Endothelial cell of umbilical vein (primary cell): ENCODE measurements at regions not wholly inside any gene's neighbourhood (a gene's known extent, or its start where the extent isn't known, plus 50 kb on each side); places are given as distances from the start of the nearest gene placed in this dataset.

Source experiments
- BruUV-seq: library from RNA; stranded (reverse); fragments of 400-500 nt; replicated peaks from 2 replicates; lab custom pipeline; 2021; lab: Mats Ljungman, UMichigan
- CTCF ChIA-PET: fragments of 300-600, 350-600 bp; sonication (Branson Sonifier 250); formaldehyde crosslinking; loops from one replicate; lab custom pipeline; 2021; ENCODE audit warnings: antibody characterized with exemption, inconsistent platforms; lab: Charles Lee
- POLR2A ChIA-PET: fragments of 300-600, 350-600 bp; sonication (Branson Sonifier 250); formaldehyde crosslinking; loops from one replicate; lab custom pipeline; 2021; ENCODE audit warnings: antibody characterized with exemption, inconsistent platforms; lab: Charles Lee
- DNase-seq: peaks from one replicate; pipeline ENCODE4 v3.0.0-alpha.2; 2011; ENCODE audit warnings: low read depth, low spot score
- FAIRE-seq: peaks from 2 replicates; lab custom pipeline; 2011; peaks lifted over from hg19 to GRCh38; lab: Jason Lieb, UNC
- H2AFZ ChIP-seq: 2 replicates; pipeline ENCODE4 v1.6.0; 2012; ENCODE audit warnings: low read depth, low read length, control low read depth, inconsistent platforms
- H3K27ac ChIP-seq: 2 replicates; pipeline ENCODE4 v1.5.1; 2011; ENCODE audit warnings: low read depth, mild to moderate bottlenecking, control low read depth, low read length, moderate library complexity; ENCODE audit not compliant: insufficient read depth
- H3K27me3 ChIP-seq, 2 experiments: 2 replicates each; pipeline versions ENCODE4 v1.6.0 to v1.6.1; 2011; ENCODE audit warnings: low read length in 2 of 2, mixed read lengths in 1 of 2; ENCODE audit not compliant: control insufficient read depth in 2 of 2, insufficient read depth in 2 of 2
- H3K36me3 ChIP-seq, 2 experiments: 2 replicates in 1 of 2; 3 replicates in 1 of 2; pipeline ENCODE4 v1.5.1; 2011; ENCODE audit warnings: low read length in 2 of 2, mild to moderate bottlenecking in 1 of 2, moderate library complexity in 1 of 2; ENCODE audit not compliant: control insufficient read depth in 2 of 2, insufficient read depth in 2 of 2; ENCODE audit errors: extremely low read depth in 1 of 2
- H3K4me1 ChIP-seq: 3 replicates; pipeline ENCODE4 v1.5.1; 2011; ENCODE audit warnings: mild to moderate bottlenecking, low read length; ENCODE audit not compliant: control insufficient read depth, insufficient read depth; ENCODE audit errors: extremely low read depth
- H3K4me2 ChIP-seq: 2 replicates; pipeline ENCODE4 v1.6.1; 2011; ENCODE audit warnings: low read length, control low read depth, mixed read lengths; ENCODE audit not compliant: insufficient read depth
- H3K4me3 ChIP-seq, 3 experiments: fragments of 200-600 bp in 1 of 3; sonication (generic), shearing (Covaris generic) in 1 of 3; replicated peaks in 1 of 3; 2 replicates each; pipeline ENCODE4 v1.5.1; 2011 to 2016; ENCODE audit warnings: control low read depth in 3 of 3, low read length in 3 of 3, mild to moderate bottlenecking in 2 of 3, inconsistent platforms in 1 of 3, low read depth in 1 of 3, moderate library complexity in 1 of 3; ENCODE audit not compliant: insufficient read depth in 1 of 3
- H3K79me2 ChIP-seq: 2 replicates; pipeline ENCODE4 v1.6.0; 2012; ENCODE audit warnings: low read length, inconsistent platforms; ENCODE audit not compliant: control insufficient read depth, insufficient read depth
- H3K9ac ChIP-seq: replicated peaks from 2 replicates; pipeline ENCODE3; 2011; ENCODE audit warnings: low read length, control low read depth; ENCODE audit not compliant: insufficient read depth; ENCODE audit errors: extremely low read depth
- H3K9me1 ChIP-seq: replicated peaks from 3 replicates; pipeline ENCODE4 v1.6.0; 2011; ENCODE audit warnings: mild to moderate bottlenecking, low read length; ENCODE audit not compliant: control insufficient read depth, insufficient read depth; ENCODE audit errors: extremely low read depth
- H3K9me3 ChIP-seq: replicated peaks from 2 replicates; pipeline ENCODE4 v1.5.1; 2012; ENCODE audit warnings: low read length, inconsistent platforms; ENCODE audit not compliant: control insufficient read depth, insufficient read depth
- H4K20me1 ChIP-seq: replicated peaks from 2 replicates; pipeline ENCODE3; 2011; ENCODE audit warnings: mild to moderate bottlenecking, low read length; ENCODE audit not compliant: control insufficient read depth, insufficient read depth; ENCODE audit errors: extremely low read depth
- EZH2 ChIP-seq: IDR thresholded peaks from 2 replicates; pipeline ENCODE4 v1.6.1; 2012; ENCODE audit warnings: borderline replicate concordance, low read depth, mild to moderate bottlenecking, moderate library complexity, low read length, inconsistent platforms; ENCODE audit not compliant: severe bottlenecking
- FOS ChIP-seq: IDR thresholded peaks from 2 replicates; pipeline ENCODE4 v1.6.1; 2011; ENCODE audit warnings: mild to moderate bottlenecking, low read length, moderate library complexity, borderline replicate concordance; ENCODE audit not compliant: insufficient read depth
- GATA2 ChIP-seq: IDR thresholded peaks from 2 replicates; pipeline ENCODE4 v1.7.0; 2011; ENCODE audit warnings: low read depth, mild to moderate bottlenecking, moderate library complexity, mixed read lengths, low read length; ENCODE audit not compliant: insufficient read length, insufficient read depth
- JUN ChIP-seq: IDR thresholded peaks from 2 replicates; pipeline ENCODE4 v1.6.1; 2011; ENCODE audit warnings: borderline replicate concordance, low read depth; ENCODE audit not compliant: insufficient read length, insufficient read depth
- MYC ChIP-seq: IDR thresholded peaks from one replicate; pipeline ENCODE4 v1.6.1; 2011; ENCODE audit warnings: mild to moderate bottlenecking, low read depth, low read length
- POLR2A ChIP-seq: IDR thresholded peaks from 2 replicates; pipeline ENCODE4 v1.6.1; 2012; ENCODE audit warnings: low read depth, mild to moderate bottlenecking, control low read depth, low read length
- POLR2AphosphoS5 ChIP-seq: IDR thresholded peaks from 2 replicates; pipeline ENCODE4 v1.6.1; 2012; ENCODE audit warnings: low read depth, mild to moderate bottlenecking, control low read depth, low read length, moderate library complexity; ENCODE audit not compliant: insufficient read depth
- dilution Hi-C: fragments of 300-500 bp; cut with MboI; formaldehyde crosslinking; loops from one replicate; pipeline ENCODE4 v1.15.0; 2019; ENCODE audit warnings: low sequenced_read_pairs; ENCODE audit not compliant: extremely low pct_ligation_motif_present
- intact Hi-C: fragments of 100-400 bp; cut with micrococcal nuclease; formaldehyde crosslinking; loops from one replicate; pipeline ENCODE4 v1.10.0; 2022
- TF ChIP-seq, protein P1 (sequence below), 2 donors: IDR thresholded peaks; 1 replicate in 1 of 2; 2 replicates in 1 of 2; pipeline ENCODE4 v1.5.1; 2011; ENCODE audit warnings: low read length in 2 of 2, mild to moderate bottlenecking in 2 of 2, moderate library complexity in 2 of 2, control low read depth in 1 of 2, inconsistent platforms in 1 of 2, low read depth in 1 of 2; ENCODE audit not compliant: insufficient read depth in 1 of 2; ENCODE audit errors: extremely low read depth in 1 of 2
- TF ChIP-seq, protein P2 (sequence below): IDR thresholded peaks from 2 replicates; pipeline ENCODE4 v1.6.1; 2011; ENCODE audit not compliant: insufficient read depth, insufficient read length

DNA sequence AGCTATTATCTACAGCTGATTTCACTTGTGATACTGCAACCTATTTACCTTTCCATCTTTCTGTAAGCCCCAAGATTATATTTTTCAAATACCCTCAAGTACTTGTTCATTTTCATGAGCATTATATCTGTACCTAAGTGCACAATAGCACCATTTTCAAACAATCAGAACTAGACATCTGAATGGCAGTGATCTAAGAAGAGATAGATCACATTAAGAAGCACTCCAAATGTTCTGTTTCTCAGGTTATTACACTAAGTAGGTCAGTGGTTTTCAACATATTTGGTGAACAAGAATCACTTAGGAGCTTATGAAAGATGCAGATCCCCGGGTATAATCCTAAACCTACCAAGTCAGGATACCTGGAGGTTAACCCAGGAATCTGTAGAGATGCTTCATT, 872.7 kb downstream of the DCDC2C start:
- Histone ChIP-seq H2AFZ (no peak overlapping the region), H3K27me3 (no peaks in the 10 kb centered on the region), H3K9ac (no peak overlapping the region), H3K4me3 (no peak overlapping the region), H3K4me2 (no peak overlapping the region), H3K79me2 (no peaks in the 10 kb centered on the region), H3K4me1 (no peaks in the 10 kb centered on the region), H3K9me1 (no peaks in the 10 kb centered on the region), H3K27ac (no peak overlapping the region), H3K9me3 (no peaks in the 10 kb centered on the region), H4K20me1 (no peaks in the 10 kb centered on the region), H3K36me3 (no peaks in the 10 kb centered on the region)
- ChIA-PET POLR2A (interaction anchor here (0.7 kb wide), 1 partner anchor 114 kb away, joined by 3 read pairs; no protein-coding TSS in a partner anchor), CTCF (no interaction called here)
- TF ChIP-seq POLR2AphosphoS5 = no peak
- no peak for TF ChIP-seq POLR2A
- TF ChIP-seq, protein P1, sequence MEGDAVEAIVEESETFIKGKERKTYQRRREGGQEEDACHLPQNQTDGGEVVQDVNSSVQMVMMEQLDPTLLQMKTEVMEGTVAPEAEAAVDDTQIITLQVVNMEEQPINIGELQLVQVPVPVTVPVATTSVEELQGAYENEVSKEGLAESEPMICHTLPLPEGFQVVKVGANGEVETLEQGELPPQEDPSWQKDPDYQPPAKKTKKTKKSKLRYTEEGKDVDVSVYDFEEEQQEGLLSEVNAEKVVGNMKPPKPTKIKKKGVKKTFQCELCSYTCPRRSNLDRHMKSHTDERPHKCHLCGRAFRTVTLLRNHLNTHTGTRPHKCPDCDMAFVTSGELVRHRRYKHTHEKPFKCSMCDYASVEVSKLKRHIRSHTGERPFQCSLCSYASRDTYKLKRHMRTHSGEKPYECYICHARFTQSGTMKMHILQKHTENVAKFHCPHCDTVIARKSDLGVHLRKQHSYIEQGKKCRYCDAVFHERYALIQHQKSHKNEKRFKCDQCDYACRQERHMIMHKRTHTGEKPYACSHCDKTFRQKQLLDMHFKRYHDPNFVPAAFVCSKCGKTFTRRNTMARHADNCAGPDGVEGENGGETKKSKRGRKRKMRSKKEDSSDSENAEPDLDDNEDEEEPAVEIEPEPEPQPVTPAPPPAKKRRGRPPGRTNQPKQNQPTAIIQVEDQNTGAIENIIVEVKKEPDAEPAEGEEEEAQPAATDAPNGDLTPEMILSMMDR (IDR thresholded peaks at IDR 0.05; ENCODE audit: extremely low read depth in 1 of 2, insufficient read depth in 1 of 2, low read depth in 1 of 2, low read length in 2 of 2) = no peak
- no peak for TF ChIP-seq FOS
- TF ChIP-seq, protein P2, sequence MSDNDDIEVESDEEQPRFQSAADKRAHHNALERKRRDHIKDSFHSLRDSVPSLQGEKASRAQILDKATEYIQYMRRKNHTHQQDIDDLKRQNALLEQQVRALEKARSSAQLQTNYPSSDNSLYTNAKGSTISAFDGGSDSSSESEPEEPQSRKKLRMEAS = no peak
- no peak for TF ChIP-seq EZH2
- TF ChIP-seq JUN = no peak
- no peak for TF ChIP-seq GATA2
- no peak for TF ChIP-seq MYC
- dilution Hi-C loops = no loop called here
- intact Hi-C loops = no loop called here
- BruUV-seq = no TSS peak
- FAIRE-seq = no peak
- no peak for DNase-seq
